ENCODE measurements at regions not wholly inside any gene's neighbourhood (a gene's known extent, or its start where the extent isn't known, plus 50 kb on each side); places are given as distances from the start of the nearest gene placed in this dataset.
"Not testable (repeated sequence)": the region's sequence is repeated elsewhere in the genome, so short reads cannot be mapped to it uniquely, and the experiment has no call there.

- no peak for DNase-seq (ENCODE audit: low read depth, low spot score)
Measured at GRCh38 chr6:140846503-140847261, 1286.0 kb upstream of the GJE1 start.

DNA sequence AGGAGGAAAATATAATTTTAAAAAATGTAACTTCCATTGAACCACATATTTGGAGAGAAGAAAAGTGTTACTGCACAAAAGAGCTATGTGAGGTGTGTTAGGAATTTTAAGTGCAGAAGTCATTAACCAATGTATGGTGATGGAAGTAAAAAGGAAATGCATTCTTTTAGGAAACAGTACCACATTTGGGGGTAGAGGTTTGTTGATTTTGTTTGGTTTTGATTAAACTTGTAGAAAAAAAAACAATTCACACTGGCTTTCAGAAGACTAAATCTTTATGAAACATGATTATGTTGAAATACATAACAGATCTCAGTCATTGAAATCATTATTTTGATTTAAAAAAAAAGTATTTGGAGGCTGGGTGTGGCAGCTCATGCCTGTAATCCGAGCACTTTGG, 1287.0 kb upstream of the GJE1 start:
- DNase-seq (ENCODE audit: low read depth, low spot score): no peak

- DNase-seq (ENCODE audit: low read depth, low spot score): no peak
Measured at GRCh38 chr6:140844167-140844566, 1288.6 kb upstream of the GJE1 start.

GRCh38 chr6:140833408-140833807, 1299.3 kb upstream of the GJE1 start:
- no peak for DNase-seq (ENCODE audit: low read depth, low spot score)

GRCh38 chr6:140830666-140831065, 1302.1 kb upstream of the GJE1 start:
- DNase-seq (ENCODE audit: low read depth, low spot score): no peak

- DNase-seq (ENCODE audit: low read depth, low spot score): no peak
Measured at GRCh38 chr6:140828856-140829255, 1303.9 kb upstream of the GJE1 start.

GRCh38 chr6:140827593-140827992, 1305.1 kb upstream of the GJE1 start:
- DNase-seq (ENCODE audit: low read depth, low spot score): no peak

- no peak for DNase-seq (ENCODE audit: low read depth, low spot score)
Measured at GRCh38 chr6:140825731-140826130, 1307.0 kb upstream of the GJE1 start.

DNA sequence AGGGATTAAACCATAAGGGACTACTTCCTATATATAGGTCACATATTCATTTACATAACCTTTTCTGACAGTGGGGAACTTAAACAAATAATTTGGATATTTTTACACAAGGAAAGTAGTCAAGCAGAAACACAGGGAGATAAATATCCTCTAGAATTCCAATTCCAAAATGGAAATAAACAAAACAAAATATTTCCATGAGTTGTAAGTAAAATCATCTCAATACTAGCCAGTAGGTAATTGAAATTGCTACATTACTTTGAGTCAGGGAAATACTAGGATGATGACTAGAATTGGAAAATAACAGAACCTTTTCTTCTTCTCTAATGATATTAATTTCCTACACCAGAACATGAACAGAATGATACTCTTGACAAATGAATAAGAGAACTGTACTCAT, 1308.1 kb upstream of the GJE1 start:
- DNase-seq (ENCODE audit: low read depth, low spot score): no peak

GRCh38 chr6:140821196-140821595, 1311.5 kb upstream of the GJE1 start:
- DNase-seq (ENCODE audit: low read depth, low spot score): no peak

DNA sequence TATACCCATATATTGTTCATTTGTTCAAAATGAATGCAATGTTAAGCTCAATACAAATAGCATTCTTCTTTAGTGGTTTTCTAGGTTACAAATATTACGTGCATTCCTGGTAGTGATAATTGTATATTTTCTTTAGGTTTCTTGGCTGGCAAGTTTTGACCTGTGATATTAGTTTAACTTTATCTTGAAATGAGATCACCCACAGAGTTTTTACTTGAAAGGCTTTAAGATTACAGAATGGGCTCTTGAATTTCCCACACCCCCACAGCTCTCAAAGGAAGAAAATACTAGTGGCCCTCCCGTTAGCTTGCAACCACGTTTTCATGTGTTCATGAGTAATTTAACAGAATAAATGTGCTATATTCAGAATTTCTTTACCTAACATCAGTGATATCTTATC, 1315.5 kb upstream of the GJE1 start:
- no peak for DNase-seq (ENCODE audit: low read depth, low spot score)

- no peak for DNase-seq (ENCODE audit: low read depth, low spot score)
Measured at GRCh38 chr6:140816681-140817080, 1316.0 kb upstream of the GJE1 start.

DNA sequence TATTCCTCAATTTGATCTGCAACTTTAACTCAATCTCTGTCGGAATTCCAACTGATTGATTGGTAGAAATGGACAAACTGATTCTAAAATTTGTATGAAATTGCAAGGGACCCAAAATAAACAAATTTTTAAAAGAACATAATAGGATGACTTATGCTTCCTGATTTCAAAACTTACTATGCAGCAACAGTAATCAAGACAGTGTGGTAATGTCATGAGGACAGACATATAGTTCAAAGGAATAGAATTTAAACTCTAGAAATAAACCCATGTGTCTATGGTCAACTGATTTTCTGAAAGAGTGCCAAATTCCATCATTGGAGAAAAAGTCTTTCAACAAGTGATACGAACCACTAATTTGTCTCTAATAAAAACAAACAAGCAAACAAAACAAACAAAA, 1320.1 kb upstream of the GJE1 start:
- no peak for DNase-seq (ENCODE audit: low read depth, low spot score)

GRCh38 chr6:140811642-140812041, 1321.1 kb upstream of the GJE1 start:
- no peak for DNase-seq (ENCODE audit: low read depth, low spot score)

GRCh38 chr6:140809694-140810101, 1323.0 kb upstream of the GJE1 start:
- DNase-seq (ENCODE audit: low read depth, low spot score): no peak

- DNase-seq (ENCODE audit: low read depth, low spot score): no peak
Measured at GRCh38 chr6:140806431-140806830, 1326.3 kb upstream of the GJE1 start.

GRCh38 chr6:140794544-140794943, 1338.2 kb upstream of the GJE1 start:
- no peak for DNase-seq (ENCODE audit: low read depth, low spot score)

DNA sequence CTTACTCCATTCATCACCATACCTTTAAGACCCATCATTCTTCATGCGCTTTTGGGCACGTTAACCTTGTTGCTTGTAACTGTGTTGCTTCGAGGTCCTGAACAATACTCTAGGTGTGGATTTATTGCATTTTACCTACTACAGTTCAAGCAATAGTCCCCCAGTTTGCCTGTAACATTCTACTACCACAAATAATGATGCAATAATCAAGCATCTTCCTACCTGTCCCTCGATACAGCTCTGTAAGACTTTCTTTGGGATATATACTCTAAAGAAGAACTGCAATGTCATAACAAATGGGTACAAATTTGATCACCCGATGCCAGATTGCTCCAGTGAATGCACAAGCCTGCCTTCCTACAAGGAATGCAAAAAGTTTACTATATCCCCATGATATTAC, 1342.6 kb upstream of the GJE1 start:
- no peak for DNase-seq (ENCODE audit: low read depth, low spot score)

- DNase-seq (ENCODE audit: low read depth, low spot score): no peak
Measured at GRCh38 chr6:140789466-140789865, 1343.3 kb upstream of the GJE1 start.

DNA sequence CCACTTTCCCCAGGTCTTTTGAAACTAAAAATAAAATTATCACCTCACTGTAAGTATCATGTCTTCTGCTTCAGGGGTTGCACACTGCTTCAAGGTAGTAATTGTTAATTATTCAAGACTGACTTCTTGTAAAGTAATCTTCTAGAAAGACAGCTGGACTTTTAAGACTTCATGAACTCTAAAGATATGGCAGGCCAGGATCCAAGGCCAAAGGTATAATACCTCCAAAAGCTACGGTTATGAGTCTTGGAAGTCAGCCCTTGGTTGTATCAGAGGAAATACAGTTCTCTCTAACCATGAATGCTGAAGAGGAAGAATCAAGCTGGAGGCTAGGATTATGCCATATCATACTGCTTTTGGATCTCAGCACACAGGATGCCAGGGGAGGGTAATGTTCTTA, 1346.8 kb upstream of the GJE1 start:
- no peak for DNase-seq (ENCODE audit: low read depth, low spot score)

DNA sequence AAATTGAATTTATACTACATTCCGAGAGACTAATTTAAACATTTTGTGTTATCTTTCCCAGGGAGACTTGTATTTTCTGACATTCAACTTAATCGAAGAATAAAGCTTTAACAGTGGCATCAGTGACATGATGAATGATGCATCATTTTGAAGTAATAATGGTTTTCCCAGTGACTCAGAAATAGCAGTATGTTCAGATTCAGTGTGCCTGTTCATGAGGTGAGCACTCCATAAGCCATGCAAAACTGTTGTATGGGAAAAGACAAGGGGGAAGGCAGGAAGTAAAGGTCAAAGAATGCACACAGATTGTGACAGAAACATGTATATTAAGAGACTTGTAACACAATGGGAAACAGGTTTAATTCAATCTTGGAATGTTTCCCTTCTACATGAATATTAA, 1348.2 kb upstream of the GJE1 start:
- no peak for DNase-seq (ENCODE audit: low read depth, low spot score)

- DNase-seq (ENCODE audit: low read depth, low spot score): not testable (repeated sequence)
Measured at GRCh38 chr6:140783504-140783903, 1349.2 kb upstream of the GJE1 start.

DNA sequence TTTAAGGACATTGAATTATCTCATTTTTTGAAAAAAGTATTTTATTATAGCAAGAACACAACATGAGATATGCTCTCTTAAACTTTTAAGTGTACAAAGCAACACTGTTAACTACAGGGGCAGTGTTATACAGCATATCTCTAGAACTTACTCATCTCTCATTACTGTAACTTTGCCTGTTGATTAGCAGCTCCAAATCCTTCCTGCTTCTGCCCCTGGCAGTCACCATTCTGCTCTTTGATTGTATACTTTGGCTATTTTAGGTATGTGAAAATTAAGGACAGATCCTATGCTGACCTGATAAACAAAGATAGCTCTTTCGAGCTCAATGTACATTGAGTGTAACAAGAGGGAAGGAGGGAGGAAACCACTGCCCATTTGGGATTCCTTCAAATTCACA, 1349.8 kb upstream of the GJE1 start:
- DNase-seq (ENCODE audit: low read depth, low spot score): no peak

DNA sequence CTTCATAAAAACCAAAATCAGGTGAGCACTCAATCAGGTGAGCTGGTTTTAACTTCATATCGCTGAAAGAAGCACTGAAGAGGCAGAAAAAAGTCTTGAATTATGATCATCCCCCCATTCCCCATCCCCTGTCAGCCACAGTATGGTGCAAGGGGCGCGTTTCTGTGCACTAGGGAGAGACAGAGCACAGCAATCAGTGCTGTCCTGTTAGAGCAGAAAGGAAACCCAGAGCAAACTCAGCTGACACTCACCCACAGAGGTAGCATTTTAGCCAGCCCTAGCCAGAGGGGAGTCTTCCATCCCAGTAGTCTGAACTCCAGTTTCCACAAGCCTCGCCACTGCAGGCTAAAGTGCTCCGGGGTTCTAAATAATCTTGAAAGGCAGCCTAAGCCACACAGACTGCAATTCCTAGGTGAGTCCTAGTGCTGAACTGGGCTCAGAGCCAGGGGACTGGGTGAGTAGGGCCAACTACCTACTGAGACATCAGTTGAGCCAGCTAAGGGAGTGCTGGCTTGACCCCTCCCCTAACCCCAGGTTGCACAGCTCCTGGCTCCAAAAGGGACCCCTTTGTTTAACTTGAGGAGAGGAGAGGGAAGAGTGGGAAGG, 1352.6 kb upstream of the GJE1 start:
- no peak for DNase-seq (ENCODE audit: low read depth, low spot score)

All from ELF-1 (cell line).